NCI-H2107 treated with DMSO at 0.1 percent for 48 hours (cell line): ENCODE measurements at regions not wholly inside any gene's neighbourhood (a gene's known extent, or its start where the extent isn't known, plus 50 kb on each side); places are given as distances from the start of the nearest gene placed in this dataset.
"Not testable (repeated sequence)": the region's sequence is repeated elsewhere in the genome, so short reads cannot be mapped to it uniquely, and the experiment has no call there.

Experiments
- DNase-seq: peaks from one replicate; lab custom pipeline; 2025; ENCODE audit not compliant: unreplicated experiment; lab: John Stamatoyannopoulos, UW

GRCh38 chr9:33623658-33624586 is 99.9 kb downstream of the ANKRD18B start:
- peak; percentile 86 for DNase-seq

GRCh38 chr9:33628318-33628717 is 104.3 kb downstream of the ANKRD18B start:
- not testable (repeated sequence) for DNase-seq

DNA sequence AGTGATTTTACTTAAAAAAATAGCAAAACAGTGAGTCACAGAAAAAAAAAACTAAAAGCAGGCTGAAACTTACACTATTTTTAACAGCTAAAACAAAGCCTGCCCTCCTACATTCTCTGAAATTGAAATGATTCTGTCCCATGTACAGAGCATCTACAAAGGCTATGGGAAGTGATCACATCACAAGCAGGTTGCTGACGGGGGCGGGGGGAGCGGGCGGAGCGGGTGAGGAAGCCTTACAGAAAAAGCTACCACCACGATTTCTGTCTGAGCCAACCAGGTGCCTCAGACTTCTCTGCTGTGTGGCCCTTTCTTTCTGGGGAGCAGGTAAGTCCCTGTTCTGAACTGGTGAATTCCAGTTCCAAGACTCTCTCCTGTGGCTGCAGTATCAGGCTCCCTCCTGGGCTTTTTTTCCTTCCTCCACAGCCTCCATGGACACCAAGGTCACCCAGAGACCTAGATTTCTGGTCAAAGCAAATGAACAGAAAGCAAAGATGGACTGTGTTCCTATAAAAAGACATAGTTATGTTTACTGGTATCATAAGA is 104.9 kb downstream of the ANKRD18B start:
- no peak for DNase-seq

DNA sequence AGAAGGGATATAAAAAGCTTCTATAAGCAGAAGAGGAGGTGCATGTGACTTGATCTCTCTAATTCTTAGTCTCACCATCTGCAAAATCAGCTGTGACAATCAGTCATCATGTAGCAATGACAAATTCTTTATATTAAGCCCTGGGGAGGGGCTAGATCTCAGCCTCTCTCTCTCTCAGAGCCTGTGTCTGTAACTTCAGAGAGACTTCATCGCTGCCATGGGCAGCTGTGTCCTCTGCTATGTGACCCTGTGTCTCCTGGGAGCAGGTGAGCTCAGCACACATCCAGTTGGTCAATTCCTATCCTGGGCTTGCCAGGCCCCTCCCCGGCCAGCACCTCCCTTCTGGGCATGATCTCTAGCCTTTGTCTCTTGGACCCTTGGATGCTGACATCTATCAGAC is 109.6 kb downstream of the ANKRD18B start:
- no peak for DNase-seq

- DNase-seq: peak; percentile 62
Measured at GRCh38 chr9:33637881-33638280, 113.8 kb downstream of the ANKRD18B start.

DNA sequence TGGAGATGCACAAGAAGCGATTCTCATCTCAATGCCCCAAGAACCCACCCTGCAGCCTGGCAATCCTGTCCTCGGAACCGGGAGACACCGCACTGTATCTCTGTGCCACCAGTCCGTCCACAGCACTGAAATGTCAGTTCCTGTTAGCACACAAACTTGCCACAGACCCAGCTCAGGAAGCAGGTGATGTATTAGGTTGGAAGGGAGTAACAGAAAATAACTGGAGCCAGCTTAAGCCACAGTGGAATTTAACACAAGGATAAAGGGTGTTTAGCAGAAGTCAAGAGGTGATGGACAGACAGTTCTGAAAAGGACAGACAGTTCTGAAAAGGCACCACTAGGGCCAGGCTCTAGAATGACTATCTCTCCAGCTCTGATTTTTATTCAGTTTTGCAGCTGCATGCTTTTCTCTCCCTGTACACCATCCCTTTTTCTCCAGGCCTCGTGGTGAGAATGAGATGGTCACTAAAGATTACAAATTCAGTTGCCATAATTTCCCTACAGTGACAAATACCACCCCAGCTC is 114.4 kb downstream of the ANKRD18B start:
- no peak for DNase-seq

DNA sequence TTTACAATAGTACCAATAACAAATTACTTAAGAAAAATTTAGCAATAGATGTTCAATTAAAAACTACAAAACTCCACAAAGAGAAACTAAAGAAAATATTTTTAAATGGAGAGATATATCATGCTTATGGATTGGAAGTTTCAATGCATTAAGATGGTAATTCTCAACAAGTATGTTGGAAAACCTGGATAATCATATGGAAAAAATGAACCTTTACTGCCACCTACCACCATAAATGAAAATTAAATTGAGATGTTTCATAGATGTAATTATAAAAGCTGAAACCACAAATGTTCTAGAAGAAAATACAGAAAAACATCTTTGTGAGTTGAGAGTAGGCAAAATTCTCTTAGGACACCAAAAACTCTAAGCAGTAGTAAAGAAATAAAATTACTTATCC is 121.7 kb downstream of the ANKRD18B start:
- no peak for DNase-seq

DNA sequence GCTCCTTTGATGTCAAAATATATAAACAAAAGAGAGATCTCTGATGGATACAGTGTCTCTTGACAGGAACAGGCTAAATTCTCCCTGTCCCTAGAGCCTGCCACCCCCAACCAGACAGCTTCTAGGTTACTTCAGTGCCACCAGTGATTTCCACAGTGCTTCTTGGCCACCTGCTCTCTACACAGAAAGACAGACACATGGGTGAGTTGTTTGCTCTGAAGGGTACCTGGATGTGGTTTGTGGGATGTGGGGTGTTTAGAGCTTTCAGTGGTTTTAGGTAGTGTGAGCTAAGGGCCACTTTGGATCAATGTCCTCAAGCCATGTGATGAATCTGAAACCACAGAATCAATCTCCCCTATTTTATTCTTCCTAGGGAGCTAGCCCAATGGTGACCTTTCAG is 125.4 kb downstream of the ANKRD18B start:
- peak; percentile 65 for DNase-seq

DNA sequence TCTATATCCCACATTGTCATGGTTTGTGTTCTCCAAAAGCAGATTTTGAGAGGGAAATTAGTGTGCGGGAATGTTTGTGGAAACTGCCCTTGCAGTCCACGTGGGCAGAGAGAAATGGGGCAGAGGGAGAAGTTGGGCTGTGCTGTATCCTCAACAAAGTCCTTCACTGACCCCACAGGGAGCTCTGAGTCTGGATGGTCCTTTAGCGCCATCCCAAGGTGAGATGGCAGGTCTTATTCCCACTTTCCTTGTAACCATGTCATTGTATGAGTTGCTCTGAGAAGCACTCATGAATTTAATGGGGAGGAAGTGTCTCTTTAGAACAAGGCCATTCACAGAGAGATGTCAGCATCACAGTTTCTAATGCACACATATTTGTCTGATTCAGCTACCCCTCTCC is 127.1 kb downstream of the ANKRD18B start:
- no peak for DNase-seq

GRCh38 chr9:33659921-33660320 is 135.4 kb upstream of the PRSS3 start:
- DNase-seq: no peak

DNA sequence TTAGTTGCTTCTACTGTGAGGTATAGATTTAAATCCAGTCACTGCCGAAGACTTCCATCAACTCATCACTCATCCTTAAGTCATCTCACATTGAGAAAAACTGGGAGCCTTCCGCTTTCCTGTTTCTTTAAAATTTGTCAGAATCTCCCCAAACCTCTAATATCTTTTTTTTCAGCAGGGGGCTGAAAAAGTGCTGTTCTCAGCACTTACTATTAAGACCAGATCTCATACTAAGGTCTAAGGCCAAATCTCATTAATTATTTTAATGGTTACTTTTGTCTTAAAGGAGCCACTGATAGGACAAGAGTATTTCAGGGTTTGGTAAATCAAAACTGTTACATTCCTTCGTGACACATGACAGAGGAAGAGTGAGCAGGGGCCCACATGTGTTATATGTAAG is 134.6 kb upstream of the PRSS3 start:
- DNase-seq: no peak

- no peak for DNase-seq
Measured at GRCh38 chr9:33661176-33661575, 134.2 kb upstream of the PRSS3 start.

DNA sequence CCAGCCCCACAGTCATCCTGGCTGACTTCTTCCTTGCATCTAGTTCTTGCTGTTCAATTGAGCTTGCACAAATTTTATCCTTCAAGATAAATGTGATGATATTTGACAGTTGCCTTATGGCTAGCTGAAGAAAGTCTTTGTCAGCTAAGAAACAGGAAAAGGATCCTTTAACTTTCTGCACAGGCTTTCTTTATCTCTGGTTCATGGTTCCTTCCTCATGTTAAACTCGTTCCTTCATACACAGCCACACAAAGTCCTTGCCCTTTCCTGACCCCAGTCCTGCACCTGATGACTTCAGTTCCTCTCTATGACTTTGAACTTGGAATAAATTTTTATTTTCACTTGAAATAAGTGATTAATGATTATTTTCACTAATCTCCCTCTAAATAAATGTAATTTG is 132.5 kb upstream of the PRSS3 start:
- DNase-seq: no peak

DNA sequence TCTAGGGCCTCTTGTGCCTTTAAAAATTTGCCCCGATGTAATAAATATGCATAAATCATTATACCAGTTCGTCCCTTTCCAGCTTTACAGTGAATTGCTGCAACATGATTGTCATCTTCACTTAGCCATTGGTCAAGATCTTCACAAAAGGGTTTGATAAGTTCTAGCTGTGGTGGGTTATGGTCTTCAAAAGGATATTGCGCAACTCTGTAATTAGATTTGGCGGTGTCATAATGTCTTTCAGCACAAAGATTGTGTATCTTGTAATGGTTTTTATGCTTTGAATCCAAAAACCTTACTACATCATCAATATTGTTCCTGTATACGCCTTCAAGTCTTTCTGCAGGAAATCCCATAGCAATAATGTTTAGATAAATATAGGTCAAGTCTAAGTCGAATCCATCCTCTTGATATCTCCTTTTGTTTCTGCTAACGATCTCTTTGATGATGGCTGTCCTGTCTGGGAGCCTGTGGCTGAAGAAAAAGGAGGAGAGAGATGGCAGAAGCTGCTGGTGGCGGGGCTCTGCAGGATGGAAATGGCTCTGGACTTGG is 119.1 kb upstream of the PRSS3 start:
- not testable (repeated sequence) for DNase-seq

GRCh38 chr9:33676746-33677505 is 118.4 kb upstream of the PRSS3 start:
- DNase-seq: peak; percentile 76

DNA sequence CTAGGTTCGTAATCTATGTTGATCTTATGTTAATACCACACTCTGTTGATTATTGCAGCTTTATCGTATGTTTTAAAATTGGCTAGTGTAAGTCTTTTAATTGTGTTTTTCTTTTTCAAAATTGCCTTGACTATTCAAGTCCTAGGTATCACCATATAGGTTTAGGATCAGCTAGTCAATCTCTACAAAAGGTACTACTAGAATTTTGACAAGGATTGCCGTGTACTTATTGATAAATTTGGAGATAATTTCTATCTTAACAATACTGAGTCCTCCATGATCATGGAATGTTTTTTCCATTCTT is 117.9 kb upstream of the PRSS3 start:
- no peak for DNase-seq

DNA sequence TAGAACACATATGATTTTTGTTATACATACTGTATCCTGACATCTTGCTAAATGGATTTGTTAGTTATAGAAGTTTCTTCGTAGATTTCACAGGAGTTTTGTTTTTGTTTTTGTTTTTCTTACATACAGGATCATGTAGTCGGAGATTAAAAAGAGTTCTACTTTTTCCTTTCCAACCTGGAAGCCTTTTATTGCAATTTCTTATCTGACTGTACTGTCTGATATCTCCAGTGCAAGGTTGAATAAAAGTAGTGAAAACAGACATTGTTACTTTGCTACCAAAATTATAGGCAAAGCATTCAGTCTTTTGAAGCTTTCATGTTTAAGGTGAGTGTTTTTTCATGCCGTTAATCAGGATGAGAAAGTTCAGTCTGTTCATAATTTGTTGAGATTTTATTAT is 117.4 kb upstream of the PRSS3 start:
- DNase-seq: no peak

GRCh38 chr9:33682551-33682950 is 112.8 kb upstream of the PRSS3 start:
- DNase-seq: no peak

DNA sequence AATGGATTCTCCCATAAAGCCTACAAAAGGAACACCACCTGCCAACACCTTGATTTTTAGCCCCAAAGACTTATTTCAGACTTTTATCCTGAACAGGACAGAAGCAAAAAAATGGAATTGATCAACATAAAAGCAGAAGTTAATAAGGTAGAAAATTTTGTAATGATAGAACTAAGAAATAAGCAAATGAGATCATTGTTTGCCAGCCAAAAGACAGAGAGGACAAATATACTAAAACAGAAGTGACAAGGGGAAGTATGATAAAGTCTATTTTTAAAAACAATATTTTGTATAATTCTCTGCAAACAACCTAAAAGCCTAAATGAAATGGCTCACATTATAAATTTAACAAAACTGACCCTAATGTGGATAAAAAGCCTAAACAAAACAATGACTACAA is 110.5 kb upstream of the PRSS3 start:
- no peak for DNase-seq

GRCh38 chr9:33686942-33687341 is 108.4 kb upstream of the PRSS3 start:
- peak; percentile 87 for DNase-seq

DNA sequence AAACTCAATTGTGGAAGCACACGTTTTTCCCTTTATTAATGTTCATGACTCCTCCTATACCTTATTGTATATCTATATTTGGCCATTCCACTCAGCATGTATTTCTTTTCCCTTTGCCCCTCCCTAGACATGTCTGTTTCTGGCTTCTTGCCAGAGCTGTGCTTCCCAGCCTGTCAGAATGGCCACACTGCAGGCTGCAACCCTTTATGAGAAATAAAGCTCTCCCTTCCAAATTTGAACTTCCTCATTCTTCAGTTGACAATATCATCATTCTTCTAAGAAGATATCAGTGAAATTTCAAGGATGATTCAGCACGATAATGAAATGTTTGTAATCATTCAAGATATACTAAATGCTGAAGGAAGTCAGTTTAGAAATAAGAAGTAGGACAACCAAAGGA is 107.6 kb upstream of the PRSS3 start:
- peak; percentile 56 for DNase-seq
